ENCODE measurements at regions not wholly inside any gene's neighbourhood (a gene's known extent, or its start where the extent isn't known, plus 50 kb on each side); places are given as distances from the start of the nearest gene placed in this dataset.

DNA sequence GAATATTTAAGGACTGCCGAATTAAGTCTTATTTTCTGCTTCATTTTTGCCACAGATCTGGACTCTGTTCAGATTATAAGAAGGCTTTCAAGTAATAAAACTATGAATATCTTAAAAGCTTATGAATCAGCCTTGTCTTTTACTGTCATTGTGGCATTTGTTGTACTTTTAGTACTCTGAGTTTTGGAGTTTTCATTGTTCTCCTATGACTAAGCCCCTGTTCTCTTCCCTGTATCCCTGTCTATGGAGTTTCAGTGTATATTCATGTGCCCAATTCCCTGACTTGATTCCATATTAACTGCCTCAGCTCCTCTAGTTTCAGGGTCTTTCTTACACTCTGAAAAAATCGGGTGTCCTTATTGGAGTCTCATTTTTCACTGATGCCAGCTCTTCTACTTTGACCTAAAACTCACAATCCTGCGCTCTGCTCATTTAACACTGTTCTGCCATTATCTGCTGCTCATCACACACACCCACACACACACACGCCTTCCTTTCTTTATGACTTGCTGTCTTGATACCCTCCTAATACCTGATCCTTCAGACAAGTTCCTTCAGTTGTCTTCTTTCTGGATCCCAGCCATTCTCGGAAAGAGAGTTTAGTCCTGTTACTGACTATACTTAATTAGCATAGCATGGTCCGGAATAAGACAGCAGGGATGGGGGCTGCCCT, 511.8 kb downstream of the CPS1 start:
- no peak for DNase-seq

DNA sequence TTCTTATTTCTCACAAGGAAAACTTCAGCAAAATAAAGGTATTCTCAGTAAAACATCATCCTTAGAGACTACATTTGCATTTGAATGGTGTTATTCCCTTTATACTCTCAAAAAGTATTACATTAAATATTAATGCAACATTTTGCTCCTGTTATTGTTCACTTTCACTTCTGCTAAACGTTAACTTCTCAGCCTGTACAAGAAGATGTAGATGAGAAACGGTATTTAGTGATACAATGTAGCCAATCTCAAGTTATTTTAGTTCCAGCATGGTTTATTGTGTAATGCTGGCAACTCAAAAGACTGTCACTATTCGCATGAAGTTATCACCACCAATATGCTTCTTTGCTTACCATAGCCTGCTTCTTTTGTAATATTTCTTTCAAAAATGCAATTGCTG, 514.1 kb downstream of the CPS1 start:
- DNase-seq, result no peak

DNA sequence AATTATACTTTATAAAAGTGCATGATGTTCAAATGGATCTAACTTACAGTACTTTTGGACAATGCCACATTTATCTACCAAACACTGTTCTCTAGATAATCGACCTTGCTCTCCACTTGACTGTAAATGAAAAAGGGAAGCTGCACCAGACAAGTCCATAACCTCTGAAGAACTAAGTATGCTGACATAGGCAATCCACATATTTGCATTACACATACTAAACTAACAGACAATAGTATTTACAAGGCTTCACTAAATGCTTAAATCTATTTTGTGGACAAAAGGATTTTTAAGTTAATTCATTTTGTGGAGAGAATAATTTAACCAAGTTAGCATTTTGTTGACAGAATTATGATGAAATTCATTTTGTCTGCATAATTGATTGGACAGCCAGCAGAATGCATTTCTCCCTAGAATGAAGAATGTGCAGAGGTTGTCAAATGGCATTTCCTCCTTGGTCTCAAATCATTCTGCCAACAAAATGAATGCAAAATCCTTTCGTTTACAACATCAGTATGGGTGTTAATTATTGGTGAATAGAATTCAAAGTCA, 520.9 kb downstream of the CPS1 start:
- DNase-seq, result no peak

GRCh38 chr2:211084352-211084751, 528.0 kb downstream of the CPS1 start:
- no peak for DNase-seq

DNA sequence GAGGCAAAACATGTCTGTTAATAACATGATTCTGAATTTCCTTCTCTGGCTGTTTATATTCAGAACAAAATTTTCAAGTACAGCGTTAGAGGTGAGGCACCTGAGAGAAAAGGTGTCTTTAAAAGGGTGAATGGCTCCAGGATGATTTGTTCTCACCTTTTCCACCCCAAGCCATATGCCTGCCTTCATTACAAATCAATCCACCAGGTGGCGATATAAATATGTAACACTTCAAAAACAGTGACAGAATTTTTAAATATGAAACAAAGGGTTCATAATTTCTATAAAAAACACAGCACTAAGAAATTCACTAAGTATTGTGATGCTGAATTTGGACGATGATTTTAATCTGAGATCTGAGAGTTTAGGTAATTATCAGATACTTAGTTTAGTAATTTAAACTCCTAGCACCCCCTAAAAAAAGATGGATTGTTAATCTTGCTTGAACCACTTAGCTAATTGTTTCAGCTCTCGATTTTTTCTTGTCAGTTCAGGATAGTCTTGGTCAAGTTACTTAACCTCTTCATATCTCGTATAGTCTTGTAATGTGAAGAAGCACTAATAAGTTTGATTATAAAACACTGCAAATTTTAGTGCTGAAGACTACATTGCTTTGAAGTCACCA, 528.8 kb downstream of the CPS1 start:
- no peak for DNase-seq

DNA sequence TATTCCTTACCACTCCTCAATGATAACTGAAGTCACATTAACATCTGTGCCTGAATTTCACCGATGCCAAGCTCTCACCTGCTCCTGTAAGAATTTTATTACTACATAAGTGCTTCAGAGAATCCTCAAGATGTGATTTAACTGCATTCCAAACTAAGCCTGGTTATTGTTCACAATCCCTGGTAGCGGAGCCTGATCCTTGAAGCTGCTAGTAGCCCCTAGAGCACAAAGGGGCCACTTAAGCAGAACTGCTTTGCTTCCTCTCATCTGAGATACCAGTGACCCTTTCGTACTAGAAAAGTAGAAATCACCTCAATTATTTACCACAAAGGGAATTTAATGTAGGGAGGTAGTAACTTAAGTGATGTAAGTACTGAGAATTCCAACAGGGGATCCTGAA, 529.6 kb downstream of the CPS1 start:
- no peak for DNase-seq

DNA sequence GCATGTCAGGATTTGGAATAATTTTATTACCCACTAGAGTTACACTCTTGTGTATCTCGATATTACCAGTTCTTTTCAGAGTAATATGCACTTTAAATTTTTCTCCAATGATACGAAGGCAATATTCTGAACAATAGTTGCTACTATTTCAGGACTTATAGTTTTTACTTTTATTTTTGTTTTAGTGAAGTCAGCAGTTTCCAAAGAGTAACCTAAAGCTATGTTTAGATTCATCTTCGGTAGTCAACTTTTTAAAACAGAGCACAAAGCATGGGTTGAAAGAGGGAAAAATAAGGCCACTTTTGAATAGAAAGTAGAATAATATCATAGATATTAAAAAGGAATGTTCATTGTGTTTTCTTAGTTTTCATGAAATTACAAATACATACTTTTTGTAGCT, 532.7 kb downstream of the CPS1 start:
- DNase-seq, result no peak

DNA sequence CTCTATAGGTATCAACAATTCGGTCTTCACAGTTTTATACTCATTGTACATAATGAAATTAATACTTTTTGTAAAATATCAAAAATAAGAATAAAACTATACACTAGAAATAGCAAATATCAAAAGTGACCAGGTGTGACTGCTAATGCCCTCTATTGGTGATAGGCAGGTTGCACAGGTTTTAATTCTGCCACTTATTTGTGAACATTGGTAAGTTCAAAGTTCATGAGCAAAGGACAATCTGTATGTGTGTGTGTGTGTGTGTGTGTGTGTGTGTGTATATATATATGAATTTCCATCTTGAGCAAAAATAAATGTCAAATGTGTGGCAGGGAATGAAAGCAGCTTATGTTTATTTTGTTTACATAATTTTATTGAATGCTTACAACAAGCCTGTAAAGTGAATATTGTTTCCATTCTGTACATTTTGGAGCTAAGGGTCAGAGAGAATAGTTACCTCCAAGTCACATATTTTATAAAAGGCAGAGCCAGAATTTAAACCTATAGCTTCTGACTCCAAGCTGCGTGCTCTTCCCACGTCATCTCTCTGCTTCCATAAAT, 537.4 kb downstream of the CPS1 start:
- DNase-seq, result no peak

DNA sequence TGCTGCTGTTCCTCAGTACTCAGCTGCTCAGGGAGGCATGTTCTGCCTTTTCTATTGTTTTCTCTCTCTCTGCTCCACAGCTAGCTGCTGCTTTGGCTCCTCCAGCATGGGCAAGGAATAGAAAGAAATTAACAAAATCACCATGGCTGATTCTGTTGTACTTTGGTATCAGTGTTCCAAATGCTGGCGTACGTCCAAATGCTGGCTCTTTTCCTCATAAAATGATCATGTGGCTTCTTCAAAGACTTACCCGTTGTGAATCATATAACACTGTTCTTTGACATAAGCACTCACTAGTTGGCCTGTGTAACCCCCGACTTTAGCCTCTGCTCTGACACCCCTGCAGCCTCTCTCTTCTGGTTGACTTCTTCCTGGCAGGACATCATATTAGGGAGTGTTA, 547.6 kb downstream of the CPS1 start:
- DNase-seq, result no peak

DNA sequence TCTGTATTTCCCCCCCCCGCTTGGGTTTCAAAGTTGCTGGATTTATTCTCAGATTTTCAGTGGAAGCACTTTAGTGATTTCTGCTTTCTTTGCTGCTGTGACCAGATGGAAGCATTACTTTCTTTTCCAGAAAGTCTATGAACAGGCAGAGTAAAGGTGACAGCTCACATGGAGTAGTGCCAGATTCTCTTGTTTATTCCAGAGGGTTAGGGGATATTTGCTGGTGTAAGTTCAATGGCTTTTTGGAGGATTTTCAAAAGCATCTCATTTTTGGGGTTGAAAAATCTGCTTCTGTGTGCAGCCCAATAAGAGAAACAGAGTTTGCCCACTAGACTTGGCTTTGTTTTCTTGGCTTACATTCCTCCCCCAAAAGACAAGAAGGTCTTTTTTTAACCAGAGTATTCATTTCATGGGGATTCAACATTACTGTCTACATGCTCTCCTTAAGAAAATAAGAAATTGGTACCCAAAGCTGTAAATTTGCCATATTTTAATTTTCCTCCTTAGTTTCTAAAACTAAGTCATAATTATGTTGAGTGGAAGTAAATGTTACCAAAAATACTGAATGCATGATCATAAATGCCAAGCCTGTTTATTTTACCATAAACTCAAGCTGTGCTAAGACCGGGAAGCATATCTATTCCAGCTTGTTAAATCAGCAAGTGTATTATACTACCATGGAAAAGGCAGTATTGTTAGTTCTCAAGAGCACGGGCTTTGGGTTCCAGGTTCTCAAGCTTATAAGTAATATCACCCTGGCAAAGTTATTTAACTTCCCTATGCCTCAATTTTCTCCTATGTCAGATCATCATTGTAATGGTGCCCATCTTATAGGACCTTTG, 557.2 kb downstream of the CPS1 start:
- DNase-seq, result no peak

GRCh38 chr2:211114826-211115455, 558.5 kb downstream of the CPS1 start:
- DNase-seq, result no peak

DNA sequence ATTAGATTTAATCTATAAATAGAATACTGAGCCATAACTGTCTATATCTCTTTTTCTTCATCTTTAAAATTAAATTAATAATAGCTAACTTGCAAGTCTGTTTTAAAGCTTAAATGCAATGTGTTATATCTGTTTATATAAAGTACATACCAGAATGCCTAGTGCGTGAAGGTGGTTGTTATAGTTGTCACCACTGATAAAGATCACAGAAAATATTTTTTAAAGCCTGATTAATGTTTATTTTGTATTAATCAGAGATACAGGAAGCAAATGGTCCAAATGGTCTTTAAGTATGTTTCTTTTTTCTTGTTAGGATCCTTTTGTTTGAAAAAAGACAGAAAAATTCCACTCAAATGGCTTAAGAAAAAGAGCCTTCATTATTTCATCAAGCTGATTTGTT, 560.6 kb downstream of the CPS1 start:
- DNase-seq, result no peak

- no peak for DNase-seq
Measured at GRCh38 chr2:211126256-211126655, 569.9 kb downstream of the CPS1 start.

DNA sequence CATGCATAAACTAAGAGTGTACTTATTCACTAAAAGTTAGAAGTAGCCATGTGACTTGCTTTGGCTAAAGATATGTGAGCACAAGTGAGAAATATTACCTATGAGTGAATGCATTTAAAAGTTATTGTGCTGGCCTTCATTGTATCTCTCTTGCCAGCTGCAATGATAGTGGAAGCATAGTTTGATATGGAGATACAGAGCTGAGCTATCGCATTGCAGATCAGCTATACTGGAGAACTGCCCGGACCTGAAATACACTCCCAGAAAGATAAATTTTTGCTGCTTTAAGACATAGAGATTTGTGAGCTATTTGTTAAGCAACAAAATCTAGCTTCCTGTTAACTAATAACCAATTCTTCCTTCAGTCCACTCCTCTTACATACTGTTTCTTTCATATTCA, 571.1 kb downstream of the CPS1 start:
- DNase-seq, result no peak

GRCh38 chr2:211128287-211128686, 571.9 kb downstream of the CPS1 start:
- no peak for DNase-seq

- no peak for DNase-seq
Measured at GRCh38 chr2:211129798-211130197, 573.4 kb downstream of the CPS1 start.

DNA sequence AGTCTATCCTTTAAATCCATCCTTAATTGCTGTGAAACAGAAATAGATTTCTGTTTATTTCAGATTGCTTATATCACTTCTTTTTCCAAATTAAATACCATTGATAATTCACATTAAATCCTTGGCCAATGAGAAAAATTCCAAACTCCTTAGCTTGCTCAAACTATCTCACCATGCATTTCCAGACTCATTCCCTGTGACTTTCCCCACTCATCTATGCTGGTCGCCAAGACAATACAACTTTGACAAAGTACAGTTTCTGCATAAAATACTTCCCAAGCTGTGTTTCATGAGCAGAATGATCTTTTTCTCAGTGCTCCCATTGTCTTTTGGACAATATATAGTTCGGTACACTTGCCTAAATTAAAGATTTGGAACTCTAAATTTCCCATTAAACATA, 575.6 kb downstream of the CPS1 start:
- no peak for DNase-seq

- DNase-seq, result no peak
Measured at GRCh38 chr2:211132573-211132972, 576.2 kb downstream of the CPS1 start.

GRCh38 chr2:211133766-211134165, 577.4 kb downstream of the CPS1 start:
- DNase-seq, result no peak

- DNase-seq, result no peak
Measured at GRCh38 chr2:211138551-211138950, 582.2 kb downstream of the CPS1 start.

- no peak for DNase-seq
Measured at GRCh38 chr2:211141646-211142045, 585.2 kb downstream of the CPS1 start.

- DNase-seq, result no peak
Measured at GRCh38 chr2:211144078-211144477, 587.7 kb downstream of the CPS1 start.
